ENCODE measurements at regions not wholly inside any gene's neighbourhood (a gene's known extent, or its start where the extent isn't known, plus 50 kb on each side); places are given as distances from the start of the nearest gene placed in this dataset.

DNA sequence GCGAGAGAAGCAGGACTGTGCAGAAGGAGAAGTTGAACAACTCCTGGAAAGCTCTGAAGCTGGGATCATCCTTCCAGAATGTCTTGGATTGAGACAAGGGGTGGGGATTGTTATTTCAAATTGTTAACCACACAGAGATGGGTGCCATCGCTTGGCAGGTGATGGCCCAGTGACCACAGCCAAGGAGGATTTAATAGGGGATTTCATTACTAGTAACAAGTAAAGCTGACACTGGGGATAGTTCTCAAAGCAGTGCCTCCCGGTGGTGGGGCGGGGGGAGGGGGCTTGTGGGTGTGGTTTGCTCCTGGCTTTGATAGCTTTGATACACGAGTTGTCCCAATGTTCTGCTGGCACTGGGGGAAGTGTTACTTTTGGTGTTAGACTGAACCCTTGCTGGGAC lies 59.2 kb downstream of the ZNF503 start:
- TF ChIP-seq POLR2A (IDR thresholded peaks at IDR 0.05) (no peak), POLR2AphosphoS5 (IDR thresholded peaks at IDR 0.05) (no peak)

Measured in prostate gland (tissue), 1 donor.